AG04450 (cell line): ENCODE measurements at regions not wholly inside any gene's neighbourhood (a gene's known extent, or its start where the extent isn't known, plus 50 kb on each side); places are given as distances from the start of the nearest gene placed in this dataset.

Source experiments
- CTCF ChIA-PET: fragments of 300-600, 350-600 bp; formaldehyde crosslinking; extraction: SDS; loops from one replicate; lab custom pipeline; 2022; ENCODE audit warnings: antibody characterized with exemption, inconsistent platforms; lab: Charles Lee
- POLR2A ChIA-PET: fragments of 350-600 bp; formaldehyde crosslinking; extraction: SDS; loops from one replicate; lab custom pipeline; 2021; ENCODE audit warnings: antibody characterized with exemption, inconsistent platforms; lab: Yijun Ruan, JAX
- DNase-seq: peaks from one replicate; pipeline ENCODE4 v3.0.0-alpha.2; 2011; ENCODE audit warnings: low read depth, low spot score
- H3K27ac ChIP-seq: one replicate; pipeline ENCODE4 v1.5.1; 2012; ENCODE audit warnings: low read depth, low read length, control low read depth
- H3K27me3 ChIP-seq: one replicate; pipeline ENCODE4 v1.6.0; 2012; ENCODE audit warnings: low read length; ENCODE audit not compliant: control insufficient read depth, insufficient read depth
- H3K4me3 ChIP-seq: 2 replicates; pipeline ENCODE4 v1.5.1; 2011; ENCODE audit warnings: mild to moderate bottlenecking, low read depth, low read length, control low read depth
- H3K9me3 ChIP-seq: 2 replicates; pipeline ENCODE4 v1.5.1; 2012; ENCODE audit warnings: low read length; ENCODE audit not compliant: control insufficient read depth, insufficient read depth
- CTCF ChIP-seq: IDR thresholded peaks from 2 replicates; pipeline ENCODE4 v1.5.1; 2011; ENCODE audit warnings: low read depth, low read length, control low read depth, inconsistent platforms

DNA sequence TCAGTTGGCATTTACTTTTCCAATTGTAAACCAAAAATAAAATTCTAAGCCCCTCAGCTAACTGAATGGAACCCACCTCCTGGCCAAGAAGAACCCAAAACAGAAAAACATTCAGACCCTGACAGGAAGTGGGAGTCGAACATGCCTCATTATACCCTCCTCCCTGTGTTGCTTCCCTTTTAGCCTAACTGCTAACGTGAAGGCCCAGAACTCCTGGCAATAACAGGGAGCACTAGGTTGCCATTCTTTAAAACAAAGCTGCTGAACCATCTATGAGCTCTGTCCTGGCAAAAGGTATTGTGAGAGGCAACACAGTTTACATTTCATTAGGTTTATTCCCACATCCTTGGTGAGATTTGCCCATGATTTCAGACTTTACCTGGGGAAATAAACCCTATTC, 481.4 kb downstream of the CHSY3 start:
- TF ChIP-seq CTCF = no peak
- ChIA-PET CTCF (no interaction called here), POLR2A (no interaction called here)
- Histone ChIP-seq H3K27ac (no peak overlapping the region), H3K4me3 (no peak overlapping the region), H3K9me3 (no peaks in the 10 kb centered on the region; the same call in 1 of the 2 replicates), H3K27me3 (no peaks in the 10 kb centered on the region)
- no peak for DNase-seq

DNA sequence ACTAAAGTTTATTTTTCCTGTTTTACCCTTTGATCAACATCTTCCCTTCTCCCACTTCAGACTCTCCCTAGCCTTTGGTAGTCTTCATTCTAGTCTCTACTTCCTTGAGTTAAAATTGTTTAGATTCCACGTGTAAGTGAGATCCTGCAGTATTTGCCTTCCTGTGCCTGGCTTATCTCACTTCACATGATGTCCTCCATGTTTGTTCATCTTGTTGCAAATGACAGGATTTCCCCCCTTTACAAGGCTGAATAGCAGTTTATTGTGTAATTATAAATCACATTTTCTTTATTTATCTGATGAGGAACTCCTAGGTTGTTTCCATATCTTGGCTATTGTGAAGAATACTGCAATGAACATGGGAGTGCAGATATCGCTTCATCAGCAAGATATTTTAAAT, 461.7 kb downstream of the CHSY3 start:
- H3K4me3 ChIP-seq = no peak overlapping the region
- no peak for DNase-seq
- no peaks in the 10 kb centered on the region; the same call in none of the 2 replicates for H3K9me3 ChIP-seq
- POLR2A ChIA-PET = no interaction called here
- CTCF ChIA-PET = no interaction called here
- no peak for TF ChIP-seq CTCF
- H3K27ac ChIP-seq = no peak overlapping the region
- no peaks in the 10 kb centered on the region for H3K27me3 ChIP-seq

- H3K4me3 ChIP-seq = no peak overlapping the region
- CTCF ChIA-PET = no interaction called here
- no peak for DNase-seq
- H3K9me3 ChIP-seq = no peaks in the 10 kb centered on the region
- H3K27ac ChIP-seq = no peak overlapping the region
- no peak for TF ChIP-seq CTCF
- no peaks in the 10 kb centered on the region for H3K27me3 ChIP-seq
- POLR2A ChIA-PET = no interaction called here
Observed at GRCh38 chr5:130350131-130350530, 445.9 kb downstream of the CHSY3 start.

DNA sequence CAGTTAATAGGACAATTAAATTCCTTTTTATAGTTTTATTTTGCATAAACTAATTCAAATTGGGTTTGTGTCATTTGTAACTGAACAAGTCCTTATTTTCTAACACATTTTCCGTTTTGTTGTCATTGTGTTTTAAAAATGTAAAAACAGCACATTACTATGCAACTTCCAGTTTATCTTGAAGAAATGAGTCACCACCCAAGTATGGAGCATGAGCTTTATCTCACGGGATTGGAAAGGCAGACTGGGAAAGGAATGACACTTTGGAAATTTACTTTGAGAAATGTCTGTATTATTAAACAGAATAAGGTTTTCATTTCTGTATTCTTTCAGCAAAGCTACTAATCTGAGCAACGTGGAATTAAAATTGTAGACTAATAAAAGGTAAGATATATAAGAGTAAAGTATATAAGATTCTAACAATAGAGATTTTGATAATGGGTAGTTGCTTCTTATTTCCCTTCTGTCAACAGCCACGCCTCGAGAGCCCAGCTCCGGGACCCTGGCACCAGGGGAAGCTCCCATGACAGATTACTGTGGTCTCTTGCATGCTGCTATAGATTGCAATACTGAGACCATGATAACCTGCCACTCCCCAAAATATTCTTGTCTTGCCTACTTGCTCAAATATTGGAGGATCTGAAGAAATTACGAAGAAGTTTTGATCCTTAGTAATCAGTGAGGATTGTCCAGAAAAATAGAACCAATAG, 433.1 kb downstream of the CHSY3 start:
- ChIA-PET POLR2A (no interaction called here), CTCF (no interaction called here)
- peak; percentile 6 for DNase-seq
- no peak overlapping the region for H3K4me3 ChIP-seq
- H3K27me3 ChIP-seq = no peaks in the 10 kb centered on the region
- no peak for TF ChIP-seq CTCF
- no peak overlapping the region for H3K27ac ChIP-seq
- no peaks in the 10 kb centered on the region; the same call in 1 of the 2 replicates for H3K9me3 ChIP-seq

- POLR2A ChIA-PET = no interaction called here
- no peak for TF ChIP-seq CTCF
- DNase-seq = no peak
- CTCF ChIA-PET = no interaction called here
- no peak overlapping the region for H3K27ac ChIP-seq
- H3K9me3 ChIP-seq = peaks cover 5% of the 10 kb centered on the region
- no peak overlapping the region for H3K4me3 ChIP-seq
- H3K27me3 ChIP-seq = no peaks in the 10 kb centered on the region
Observed at GRCh38 chr5:130335117-130335516, 430.9 kb downstream of the CHSY3 start.
